Adrenal gland (tissue), 5 donors: ENCODE measurements at regions not wholly inside any gene's neighbourhood (a gene's known extent, or its start where the extent isn't known, plus 50 kb on each side); places are given as distances from the start of the nearest gene placed in this dataset.

Experiments
- CTCF ChIP-seq, 6 experiments: fragments of 450-650 bp in 4 of 6; fragments of 200-600 bp in 2 of 6; sonication (generic) in 1 of 6; IDR thresholded peaks; 1 replicate in 5 of 6; 2 replicates in 1 of 6; pipeline versions ENCODE4 v1.5.1 to v1.8.0; 2016 to 2021; ENCODE audit warnings: antibody characterized with exemption in 6 of 6, mild to moderate bottlenecking in 2 of 6, moderate library complexity in 1 of 6
- POLR2A ChIP-seq, 2 donors: fragments of 450-650 bp; IDR thresholded peaks; one replicate each; pipeline ENCODE4 v1.6.1; 2017; ENCODE audit warnings: antibody characterized with exemption in 2 of 2, mild to moderate bottlenecking in 2 of 2, moderate library complexity in 1 of 2
- donor health status: DM: no; HTN: no; CAD: no.

DNA sequence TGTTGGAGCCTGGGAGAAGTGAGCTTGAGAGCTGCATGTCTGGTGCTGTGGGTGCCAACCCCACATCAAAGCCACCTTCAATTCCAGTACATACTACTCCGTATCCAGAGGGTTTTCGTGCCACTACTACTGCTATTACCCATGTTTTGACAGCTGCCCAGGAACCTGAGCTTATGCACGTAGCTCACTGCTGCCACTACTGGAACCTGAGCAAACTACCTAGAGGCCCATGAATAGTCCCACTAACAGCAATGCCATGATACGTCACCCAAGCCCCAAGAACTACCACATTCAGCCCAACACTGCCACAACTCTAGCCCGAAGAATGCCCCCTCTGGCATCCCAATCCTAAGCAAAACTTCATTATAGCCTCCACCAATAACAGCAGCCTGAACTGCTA, 215.2 kb upstream of the BCHE start:
- TF ChIP-seq CTCF (IDR thresholded peaks at IDR 0.05): no peak
- no peak for TF ChIP-seq POLR2A (IDR thresholded peaks at IDR 0.05)
